ENCODE measurements at regions not wholly inside any gene's neighbourhood (a gene's known extent, or its start where the extent isn't known, plus 50 kb on each side); places are given as distances from the start of the nearest gene placed in this dataset.

GRCh38 chr12:131346555-131347344, 364.1 kb upstream of the SFSWAP start:
- DNase-seq: no peak

GRCh38 chr12:131347345-131347714, 363.6 kb upstream of the SFSWAP start:
- DNase-seq: no peak

GRCh38 chr12:131347732-131348131, 363.2 kb upstream of the SFSWAP start:
- no peak for DNase-seq

GRCh38 chr12:131348231-131348630, 362.7 kb upstream of the SFSWAP start:
- DNase-seq: no peak

- DNase-seq: no peak
These were observed 362.2 kb upstream of the SFSWAP start for GRCh38 chr12:131348646-131349045.

GRCh38 chr12:131349397-131350127, 361.3 kb upstream of the SFSWAP start:
- no peak for DNase-seq

- DNase-seq: no peak
These were observed 360.0 kb upstream of the SFSWAP start for GRCh38 chr12:131350943-131351318.

- DNase-seq: no peak
These were observed 359.4 kb upstream of the SFSWAP start for GRCh38 chr12:131351319-131352028.

GRCh38 chr12:131352296-131352900, 358.5 kb upstream of the SFSWAP start:
- no peak for DNase-seq

- DNase-seq: no peak
These were observed 357.5 kb upstream of the SFSWAP start for GRCh38 chr12:131353376-131353775.

- DNase-seq: no peak
These were observed 357.1 kb upstream of the SFSWAP start for GRCh38 chr12:131353826-131354225.

GRCh38 chr12:131355361-131356245, 355.3 kb upstream of the SFSWAP start:
- DNase-seq: no peak

- DNase-seq: no peak
These were observed 354.3 kb upstream of the SFSWAP start for GRCh38 chr12:131356485-131357184.

GRCh38 chr12:131357185-131357747, 353.6 kb upstream of the SFSWAP start:
- no peak for DNase-seq

- DNase-seq: no peak
These were observed 353.0 kb upstream of the SFSWAP start for GRCh38 chr12:131357920-131358319.

- no peak for DNase-seq
These were observed 348.3 kb upstream of the SFSWAP start for GRCh38 chr12:131362291-131363211.

GRCh38 chr12:131363393-131363792, 347.5 kb upstream of the SFSWAP start:
- DNase-seq: no peak

GRCh38 chr12:131363841-131364495, 346.9 kb upstream of the SFSWAP start:
- no peak for DNase-seq
